Activated CD4-positive, alpha-beta T cell treated with anti-CD3 and anti-CD28 coated beads for 24 hours (primary cell): ENCODE measurements at regions not wholly inside any gene's neighbourhood (a gene's known extent, or its start where the extent isn't known, plus 50 kb on each side); places are given as distances from the start of the nearest gene placed in this dataset.
"Not testable (repeated sequence)": the region's sequence is repeated elsewhere in the genome, so short reads cannot be mapped to it uniquely, and the experiment has no call there.

Experiments used
- DNase-seq, 2 donors: peaks; one replicate each; pipeline ENCODE4 v3.0.0-alpha.2; 2020; ENCODE audit warnings: low read depth in 2 of 2

DNA sequence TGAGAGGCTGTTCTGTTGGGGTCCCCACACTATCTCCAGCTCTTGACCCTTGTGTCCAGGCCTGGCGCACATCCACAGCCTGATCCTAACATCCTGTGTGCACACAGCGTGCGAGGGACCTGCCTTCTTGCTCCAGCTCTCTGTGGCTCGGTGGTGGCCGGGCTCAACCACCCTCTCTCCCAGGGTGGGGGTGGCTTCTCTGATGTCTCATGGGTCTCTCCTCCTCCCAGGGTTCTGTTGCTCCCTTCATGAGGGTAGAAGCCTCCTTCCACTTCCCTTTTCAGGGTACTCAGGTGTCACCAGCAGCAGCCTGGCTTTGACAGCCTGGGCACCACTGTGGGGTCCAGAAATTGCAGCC is 196.9 kb upstream of the RAB6C start:
- no peak for DNase-seq

DNA sequence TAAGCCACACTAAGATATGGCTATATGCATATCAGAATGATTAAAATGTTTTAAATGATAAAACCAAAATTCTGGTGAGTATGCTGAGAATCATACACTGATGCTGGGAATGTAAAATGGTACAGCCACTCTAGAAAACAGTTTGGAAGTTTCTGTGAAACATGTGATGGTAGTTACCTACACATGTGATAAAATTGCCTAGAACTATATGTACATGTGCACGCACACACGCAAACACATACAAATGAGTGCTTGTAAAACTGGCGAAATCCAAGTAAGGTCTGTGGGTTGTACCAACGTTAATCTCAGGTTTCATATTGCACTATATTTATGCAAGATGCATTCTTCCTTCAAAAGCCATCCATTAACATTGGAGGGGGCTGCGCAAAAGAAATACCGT is 195.0 kb upstream of the RAB6C start:
- no peak for DNase-seq

DNA sequence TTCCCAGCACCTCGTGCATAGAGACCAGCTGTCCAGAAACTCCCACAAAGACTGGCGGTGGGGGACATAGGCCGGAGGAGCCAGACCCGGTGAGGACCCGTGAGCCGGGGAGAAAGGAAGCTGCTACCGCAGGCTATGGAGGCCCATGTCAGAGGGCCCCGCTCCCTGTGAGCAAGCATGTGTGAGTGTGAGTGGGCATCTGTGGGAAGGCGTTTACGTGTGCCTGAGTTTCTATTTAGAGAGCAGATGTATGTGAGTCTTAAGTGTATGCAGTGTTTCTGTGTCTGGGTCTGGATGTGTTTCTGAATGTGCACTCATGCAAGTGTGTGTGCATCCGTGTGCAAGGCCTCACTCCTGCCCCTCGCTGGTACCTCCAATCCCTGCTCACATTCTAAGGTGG is 187.8 kb upstream of the RAB6C start:
- DNase-seq, result no peak

DNA sequence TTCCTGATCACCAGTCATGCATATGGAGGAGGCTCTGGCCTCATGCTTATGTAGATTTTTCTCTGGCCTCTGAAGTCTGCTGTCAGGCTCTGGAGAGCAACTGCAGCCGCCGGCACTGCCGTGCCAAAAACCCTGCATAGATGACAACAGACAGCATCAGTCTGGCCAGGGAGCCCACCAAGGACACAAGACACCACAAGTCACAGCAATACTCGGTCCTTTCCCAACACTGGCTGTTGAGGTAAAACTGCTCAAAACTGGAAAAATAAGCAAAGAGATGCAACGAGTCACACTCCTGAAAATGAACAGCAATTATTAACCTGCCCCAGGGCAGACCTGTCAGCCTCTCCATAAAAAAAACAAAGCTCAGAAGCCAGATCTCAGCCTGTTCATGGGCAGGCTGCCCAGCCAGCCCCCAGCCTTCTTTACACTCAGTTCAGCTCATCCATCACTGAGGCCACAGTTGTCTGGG is 186.0 kb upstream of the RAB6C start:
- no peak for DNase-seq

DNA sequence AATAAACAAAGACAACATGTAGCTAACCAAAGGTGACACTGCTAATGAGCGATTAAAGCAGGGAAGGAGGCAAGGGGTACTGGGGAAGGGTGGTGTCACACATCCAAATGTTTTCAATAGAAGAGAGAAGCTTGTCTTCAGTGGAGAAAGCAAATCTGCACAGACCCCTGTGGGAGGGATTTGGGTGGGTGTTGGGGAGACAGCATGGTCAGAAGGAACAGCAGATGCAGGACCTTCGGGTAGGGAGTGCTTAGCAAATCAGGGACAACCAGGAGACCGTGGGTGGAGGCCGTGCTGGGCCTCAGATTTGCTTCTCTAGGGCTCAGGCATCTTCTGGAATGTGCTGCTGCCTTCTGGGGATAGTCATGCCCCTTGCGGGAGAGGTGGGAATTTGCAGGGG is 185.3 kb upstream of the RAB6C start:
- no peak for DNase-seq

DNA sequence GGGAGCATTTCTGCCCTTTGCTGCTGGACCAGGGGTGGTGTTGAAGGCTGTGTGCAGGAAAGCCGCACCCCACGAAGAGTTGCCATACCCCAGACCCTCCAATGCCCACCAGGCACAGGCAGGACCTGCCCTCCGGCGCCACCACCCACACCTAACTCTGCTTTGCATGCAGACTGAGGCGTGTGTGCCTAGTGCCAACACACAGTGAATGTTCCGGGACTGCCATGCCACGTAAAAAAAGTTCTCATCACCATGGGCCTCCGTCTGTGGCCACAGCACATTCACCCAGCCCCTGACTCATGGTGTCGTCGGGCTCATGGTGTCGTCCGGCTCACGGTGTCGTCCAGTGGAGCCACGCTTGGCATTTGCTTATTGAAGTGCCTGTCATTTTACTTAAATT is 184.9 kb upstream of the RAB6C start:
- no peak for DNase-seq

DNA sequence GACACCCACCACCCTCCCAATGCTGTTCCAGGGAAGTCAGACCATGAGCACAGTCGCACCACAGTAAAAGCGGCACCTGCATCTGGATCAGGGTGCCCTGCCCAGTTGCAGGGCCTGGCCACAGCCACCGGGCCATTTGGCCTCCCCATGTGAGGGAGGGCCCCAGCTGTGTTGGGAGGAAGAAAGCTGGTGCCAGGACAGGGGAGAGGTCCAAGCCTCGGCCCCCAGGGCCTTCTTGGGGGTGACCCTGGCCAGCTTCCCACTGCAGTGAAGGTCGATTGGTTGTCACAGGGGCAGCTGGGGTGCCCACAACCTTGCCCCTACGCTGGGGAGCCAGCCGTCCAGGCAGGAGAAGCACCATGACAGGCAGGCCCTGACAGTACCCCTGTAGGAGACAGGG is 183.2 kb upstream of the RAB6C start:
- no peak for DNase-seq

DNA sequence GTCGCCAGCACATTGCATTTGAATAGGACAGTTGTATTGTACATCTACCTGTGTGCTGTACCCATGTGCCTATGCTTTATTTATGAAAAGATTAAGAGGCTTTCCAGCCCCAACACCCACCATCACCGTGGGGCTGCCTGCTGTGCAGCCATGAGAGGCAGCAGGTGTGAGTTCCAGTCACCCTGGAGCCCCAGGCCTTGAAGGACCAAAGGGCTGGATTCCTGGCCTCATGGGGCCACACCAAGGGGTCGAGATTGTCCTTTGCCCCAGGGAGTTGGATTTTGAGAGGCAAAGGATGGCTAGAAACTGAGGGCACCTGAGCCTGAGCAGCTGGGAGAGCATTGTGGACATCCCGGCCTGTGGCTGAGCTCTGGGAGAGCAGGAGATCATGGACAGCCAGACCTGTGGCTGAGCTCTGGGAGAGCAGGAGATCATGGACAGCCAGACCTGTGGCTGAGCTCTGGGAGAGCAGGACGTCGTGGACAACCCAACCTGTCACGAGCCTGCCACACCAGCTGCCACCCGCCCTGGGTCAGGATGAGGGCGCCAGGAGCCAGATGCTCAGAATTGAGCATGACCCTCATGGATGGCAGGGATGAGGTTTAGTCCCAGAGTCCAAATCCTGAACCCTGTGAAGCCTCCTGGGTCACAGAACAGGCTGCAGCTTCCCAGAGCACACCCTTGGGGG is 182.5 kb upstream of the RAB6C start:
- DNase-seq, result no peak

DNA sequence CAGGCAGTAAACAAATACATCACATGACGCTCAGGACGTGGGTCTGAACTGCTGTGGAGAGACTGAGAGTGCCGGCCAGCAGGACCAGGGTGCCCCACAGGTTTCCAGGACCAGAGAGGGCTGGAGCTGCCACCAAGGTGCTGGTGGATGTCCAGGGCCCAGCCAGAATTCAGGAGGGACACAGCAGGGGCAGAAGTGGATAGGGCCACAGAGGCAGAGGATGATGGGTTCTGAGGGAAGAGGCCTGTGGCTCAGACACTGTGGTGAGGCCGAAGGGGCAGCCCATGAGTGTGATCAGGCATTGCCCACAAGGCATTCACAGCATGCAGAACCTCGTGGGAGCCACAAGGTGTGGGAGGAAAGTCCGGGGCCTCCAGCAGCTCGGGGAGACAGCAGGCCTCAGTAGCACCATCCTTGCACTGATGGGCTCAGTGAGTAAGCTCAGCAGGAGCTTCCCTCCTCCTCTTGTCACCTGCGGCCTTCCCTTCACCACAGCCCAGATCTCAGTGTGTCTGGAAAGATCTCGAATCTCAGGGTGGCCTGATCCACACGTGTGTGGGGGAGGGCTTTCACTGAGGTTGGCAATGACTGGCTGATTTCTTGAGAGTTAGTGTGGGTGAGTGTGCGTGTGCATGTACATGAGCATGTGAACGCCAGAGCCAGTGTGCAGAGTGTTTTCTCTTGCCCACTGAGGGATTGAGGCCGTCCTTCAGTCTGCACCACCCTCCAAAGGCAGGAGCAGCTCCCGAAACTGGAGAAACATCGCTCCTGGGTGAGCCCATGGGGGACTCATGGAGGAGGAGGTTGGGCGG is 181.8 kb upstream of the RAB6C start:
- DNase-seq, result no peak

DNA sequence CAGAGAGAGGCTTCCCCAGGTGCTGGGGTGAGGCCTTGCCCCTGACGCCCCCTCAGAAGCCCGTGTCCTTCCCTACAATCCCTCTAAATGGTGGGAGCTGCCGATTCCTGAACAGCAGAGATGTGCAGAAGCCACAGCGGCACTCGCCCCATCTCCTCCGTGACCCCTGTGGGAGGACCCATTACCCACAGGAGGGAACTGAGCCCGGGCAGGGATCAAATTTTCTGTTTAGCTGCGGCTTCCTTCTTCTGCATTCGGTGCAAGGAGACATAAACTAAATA is 181.2 kb upstream of the RAB6C start:
- DNase-seq, result no peak

DNA sequence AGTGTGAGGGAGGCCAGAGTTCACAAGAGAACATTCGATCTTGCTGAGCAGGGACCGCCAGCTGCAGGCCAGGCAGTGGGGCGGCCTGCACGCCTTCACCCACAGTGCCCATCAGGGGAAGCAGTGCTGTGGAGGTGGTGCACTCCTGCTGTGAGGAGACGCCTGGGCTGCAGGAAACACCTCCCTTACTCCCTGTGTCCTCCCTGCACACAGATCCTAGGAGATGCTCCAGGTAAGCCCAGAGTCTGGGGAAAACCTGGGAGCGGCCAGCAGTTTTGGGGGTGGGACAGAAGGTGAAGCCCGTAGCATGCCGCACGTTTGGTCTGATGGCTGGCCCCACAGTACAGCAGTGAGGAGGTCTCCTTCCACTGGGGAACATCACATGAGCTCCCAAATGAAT is 180.8 kb upstream of the RAB6C start:
- no peak for DNase-seq

DNA sequence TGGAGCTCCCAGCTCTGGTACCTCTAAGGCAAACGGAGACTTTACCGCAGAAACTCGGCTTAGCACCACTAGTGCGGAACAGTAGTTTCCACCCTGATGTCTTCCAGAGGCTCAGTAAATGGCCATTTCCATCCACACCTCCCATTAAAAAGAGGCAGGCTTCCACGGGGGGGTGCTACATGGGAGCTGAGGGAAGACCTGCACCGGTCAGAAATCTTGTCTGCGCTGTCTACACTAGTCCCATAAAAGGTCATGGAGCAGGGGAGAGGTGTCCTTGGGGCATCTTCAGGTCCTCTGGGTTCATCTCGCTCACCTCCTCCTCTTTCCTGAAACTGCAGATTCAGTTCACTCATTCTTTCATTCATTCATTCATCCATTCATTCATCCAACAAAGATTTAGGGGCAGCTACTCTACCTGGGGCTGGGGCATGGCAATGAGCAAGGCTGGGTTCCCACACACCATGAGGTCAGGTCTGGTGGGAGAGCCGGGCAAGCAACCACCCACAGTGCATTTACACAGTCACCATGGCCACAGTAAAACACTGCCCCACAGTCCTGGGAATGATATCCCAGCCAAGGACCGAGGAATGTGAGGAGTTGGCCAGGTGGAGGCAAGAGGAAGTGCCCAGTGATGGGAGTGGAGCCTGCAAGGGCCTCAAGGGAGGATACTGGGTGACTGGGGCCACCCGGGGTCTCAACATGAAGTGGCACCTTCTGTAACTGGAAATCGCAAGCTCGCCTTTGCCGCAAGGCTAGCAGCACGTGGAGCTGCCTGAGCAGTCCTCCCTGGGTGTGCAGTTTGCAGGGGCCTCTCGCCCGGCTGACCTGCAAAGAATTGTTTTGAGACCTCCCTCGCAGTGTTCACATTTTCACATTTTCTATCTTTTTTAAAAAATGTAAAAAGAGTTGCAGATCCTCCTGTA is 180.2 kb upstream of the RAB6C start:
- DNase-seq, result no peak

DNA sequence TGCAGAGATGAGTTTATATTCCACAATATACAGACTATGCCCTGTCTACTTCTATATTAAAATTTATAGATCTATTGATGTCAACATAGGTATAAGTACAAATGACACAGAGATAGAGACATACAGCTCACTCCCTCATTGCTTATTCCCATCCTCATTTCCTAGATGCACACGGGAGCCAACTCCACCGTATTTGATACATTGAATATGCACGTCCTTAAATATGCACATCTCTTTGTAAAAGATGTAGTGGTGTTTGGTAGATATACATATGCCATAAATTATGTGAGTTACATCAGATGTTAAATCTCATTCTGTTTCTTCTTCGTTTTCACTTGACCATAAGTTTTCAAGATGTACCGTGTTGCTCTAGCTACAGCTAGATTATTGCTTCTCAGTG is 179.2 kb upstream of the RAB6C start:
- DNase-seq, result no peak

DNA sequence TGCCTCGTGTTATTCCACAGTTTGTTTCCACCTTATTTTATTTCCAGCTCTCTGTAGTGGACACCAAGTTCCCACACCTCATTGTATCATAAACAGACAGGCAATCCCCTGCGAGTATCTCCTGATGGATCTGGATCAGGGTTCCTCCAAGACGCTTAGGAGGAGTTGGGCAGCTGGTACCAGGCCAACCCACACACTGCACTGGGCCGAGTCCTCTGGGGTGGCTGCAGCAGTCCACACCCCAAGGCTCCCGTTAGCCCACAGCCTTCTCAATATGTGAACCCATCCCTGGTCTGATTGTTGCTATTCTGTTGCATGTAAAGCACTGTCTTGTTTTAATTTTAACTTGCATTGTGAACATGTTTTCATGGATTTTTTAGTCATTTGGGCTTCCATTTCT is 178.8 kb upstream of the RAB6C start:
- DNase-seq, result no peak

DNA sequence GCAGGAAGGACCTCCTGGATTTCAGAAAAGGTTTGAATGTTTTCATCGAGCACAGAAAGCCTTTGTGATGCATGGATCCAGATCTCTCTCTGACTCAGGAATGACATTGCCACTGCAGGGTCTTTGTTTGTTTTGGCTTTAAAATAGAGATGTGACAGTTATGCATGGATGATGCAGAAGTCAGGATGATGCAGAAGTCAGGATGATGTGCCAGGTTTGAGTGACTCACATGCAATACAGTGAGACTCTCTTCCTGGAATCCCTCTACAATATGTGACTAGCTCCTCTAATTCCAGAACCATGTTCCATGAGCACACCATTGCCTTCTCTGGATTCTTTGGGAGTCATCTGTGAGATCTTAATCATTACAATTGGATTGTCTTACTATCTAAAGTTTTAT is 177.9 kb upstream of the RAB6C start:
- DNase-seq, result no peak

DNA sequence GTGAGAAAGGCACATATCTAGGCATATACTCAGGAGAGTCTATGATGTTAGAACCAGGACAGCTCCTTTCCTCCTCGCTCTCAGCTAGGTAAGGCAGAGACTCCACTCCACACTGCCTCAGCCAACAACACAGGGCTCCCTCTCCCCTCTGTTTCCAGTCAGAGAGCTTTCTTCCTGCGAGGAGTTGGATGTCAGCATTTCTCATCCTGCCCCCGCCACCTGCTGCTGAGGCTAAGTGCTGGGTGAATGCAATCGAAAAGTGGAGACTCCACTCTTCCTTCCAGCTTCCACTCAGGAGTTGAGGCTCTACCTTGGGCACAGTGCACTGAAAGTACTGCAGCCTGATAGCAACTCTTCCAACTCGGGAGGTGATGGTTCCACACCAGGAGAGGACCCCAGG is 177.2 kb upstream of the RAB6C start:
- DNase-seq, result no peak

DNA sequence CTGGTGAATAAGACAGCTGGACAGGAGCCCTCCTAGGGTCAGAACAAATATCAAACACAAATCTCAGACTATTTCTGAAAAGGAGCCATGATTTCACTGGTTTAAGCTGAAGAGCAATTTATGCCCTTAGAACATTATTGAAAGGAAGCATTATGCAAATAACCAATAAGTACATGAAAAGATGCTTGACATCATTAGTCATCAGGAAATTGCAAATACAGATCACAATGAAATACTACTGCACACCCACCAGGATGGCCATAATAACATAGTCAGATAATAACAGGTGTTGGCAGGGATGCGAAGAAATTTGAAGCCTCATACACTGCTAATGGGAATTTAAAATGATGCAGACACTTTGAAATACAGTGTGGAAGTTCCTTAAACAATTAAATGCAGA is 176.4 kb upstream of the RAB6C start:
- no peak for DNase-seq

DNA sequence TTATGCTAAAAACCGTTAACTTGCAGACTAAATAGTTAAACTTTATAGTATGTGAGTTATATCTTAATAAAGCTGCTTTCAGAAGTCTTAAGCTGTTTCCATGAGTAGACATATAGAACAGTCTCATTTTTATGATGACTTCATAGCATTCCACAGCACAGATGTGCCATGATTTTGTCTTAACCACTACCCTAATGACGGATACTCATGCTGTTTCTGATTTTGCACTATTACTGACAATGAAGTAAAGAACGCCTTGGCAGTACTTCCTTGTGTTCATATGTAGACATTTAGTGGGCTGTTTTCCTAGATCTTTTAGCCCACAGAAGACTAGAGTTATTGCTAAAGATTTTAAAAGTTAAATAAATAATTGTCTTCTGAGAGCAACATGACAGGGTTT is 175.6 kb upstream of the RAB6C start:
- DNase-seq, result no peak

DNA sequence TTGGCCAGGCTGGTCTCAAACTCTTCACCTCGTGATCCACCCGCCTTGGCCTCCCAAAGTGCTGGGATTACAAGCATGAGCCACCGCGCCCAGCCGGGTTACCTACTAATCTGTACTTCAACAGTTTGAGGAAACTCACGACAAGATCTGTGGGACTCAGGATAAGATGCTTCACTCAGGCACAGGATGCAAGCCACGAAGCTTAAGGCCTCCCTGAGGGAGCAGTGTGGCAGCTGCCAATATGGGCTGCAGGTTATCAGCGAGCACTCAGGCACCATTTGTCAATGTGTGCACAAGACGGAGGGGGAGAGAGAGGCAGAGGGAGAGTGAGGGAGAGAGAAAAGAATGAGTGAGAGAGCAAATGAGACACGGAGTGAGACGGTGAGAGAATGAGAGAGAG is 173.6 kb upstream of the RAB6C start:
- DNase-seq, result no peak

DNA sequence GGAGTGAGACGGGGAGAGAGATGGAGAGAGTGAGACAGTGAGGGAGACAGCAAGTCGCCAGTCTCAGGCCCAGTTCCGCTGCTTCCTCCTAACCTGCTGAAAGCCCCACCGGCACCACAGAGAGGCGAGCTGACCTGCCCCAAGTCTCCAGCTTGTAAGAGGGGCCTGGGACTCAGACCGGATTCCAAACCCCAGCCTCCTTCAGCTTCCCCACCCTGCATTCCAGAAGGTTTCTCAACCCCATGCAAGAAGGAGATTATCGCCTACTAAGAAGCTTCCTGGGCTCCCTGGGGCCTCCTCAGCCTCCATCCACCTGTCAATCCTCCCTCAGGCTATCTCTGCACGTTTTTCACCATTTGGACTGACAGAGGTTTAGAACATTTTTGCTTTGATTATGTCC is 173.1 kb upstream of the RAB6C start:
- DNase-seq, result no peak

DNA sequence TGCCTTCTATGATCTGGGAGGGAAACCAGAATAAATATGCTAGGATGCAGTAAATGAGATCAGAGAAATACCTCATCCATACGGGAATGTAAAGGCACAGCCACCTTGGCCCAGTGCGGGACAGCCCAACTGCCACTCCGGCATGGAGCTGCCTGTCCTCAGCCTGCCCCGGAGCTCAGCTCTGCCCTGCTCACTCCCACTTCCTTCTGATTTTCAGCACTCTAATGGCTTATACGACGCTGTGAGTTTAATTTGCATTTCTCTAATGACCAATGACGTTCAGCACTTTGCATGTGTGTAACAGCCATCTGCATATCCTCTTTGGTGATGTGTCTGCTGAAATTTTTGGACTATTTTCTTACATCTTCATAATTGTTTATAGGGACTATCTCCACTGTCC is 172.5 kb upstream of the RAB6C start:
- DNase-seq, result no peak

DNA sequence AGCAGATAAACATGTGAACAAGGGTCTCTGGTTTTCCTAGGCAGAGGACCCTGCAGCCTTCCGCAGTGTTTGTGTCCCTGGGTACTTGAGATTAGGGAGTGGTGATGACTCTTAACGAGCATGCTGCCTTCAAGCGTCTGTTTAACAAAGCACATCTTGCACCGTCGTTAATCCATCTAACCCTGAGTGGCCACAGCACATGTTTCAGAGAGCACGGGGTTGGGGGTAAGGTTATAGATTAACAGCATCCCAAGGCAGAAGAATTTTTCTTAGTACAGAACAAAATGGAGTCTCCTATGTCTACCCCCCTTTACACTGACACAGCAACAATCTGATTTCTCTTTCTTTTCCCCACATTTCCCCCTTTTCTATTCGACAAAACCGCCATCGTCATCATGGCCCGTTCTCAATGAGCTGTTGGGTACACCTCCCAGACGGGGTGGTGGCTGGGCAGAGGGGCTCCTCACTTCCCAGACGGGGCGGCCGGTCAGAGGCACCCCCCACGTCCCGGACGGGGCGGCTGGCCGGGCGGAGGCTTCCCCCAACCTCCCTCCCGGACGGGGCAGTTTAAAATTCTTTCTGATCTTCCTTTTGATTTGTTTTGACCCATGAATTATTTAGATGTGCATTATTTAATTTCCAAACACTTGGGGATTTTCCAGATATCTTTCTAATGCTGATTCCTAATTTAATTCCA is 171.7 kb upstream of the RAB6C start:
- DNase-seq, result not testable (repeated sequence)
